ENCODE measurements at regions not wholly inside any gene's neighbourhood (a gene's known extent, or its start where the extent isn't known, plus 50 kb on each side); places are given as distances from the start of the nearest gene placed in this dataset.

DNA sequence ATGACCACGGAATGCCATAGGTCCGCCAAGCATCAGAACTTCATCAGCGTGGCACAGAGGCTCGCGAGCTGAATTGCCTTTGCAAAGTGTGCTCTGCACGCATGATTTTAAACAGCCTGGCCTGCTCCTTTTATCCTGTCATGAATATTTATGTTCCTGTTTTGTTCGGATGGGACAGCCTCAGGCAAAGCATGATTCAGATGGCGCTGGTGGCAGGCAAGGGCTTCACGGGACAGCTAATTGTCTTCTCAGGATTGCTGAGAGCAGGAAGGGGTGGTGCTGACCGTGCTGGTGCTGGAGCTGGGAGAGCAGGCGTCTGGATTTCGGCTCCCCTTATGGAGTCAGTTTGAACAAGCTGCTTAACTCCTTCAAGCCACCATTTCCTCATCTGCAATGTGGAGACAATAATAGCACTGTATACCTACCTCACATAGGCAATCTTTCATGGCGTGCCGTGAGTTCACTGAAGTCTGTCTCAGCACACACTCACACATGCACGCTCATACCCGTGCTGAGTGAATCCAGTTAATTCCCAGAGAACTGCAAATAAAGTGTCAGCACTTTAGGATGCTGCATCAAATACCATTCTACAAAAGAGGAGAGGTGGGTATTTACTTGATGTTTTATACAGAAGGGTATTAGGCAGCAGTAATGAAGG lies 79.7 kb upstream of the APCDD1 start:
- TF ChIP-seq CTCF (IDR thresholded peaks at IDR 0.05) = no peak
- no peaks in the 10 kb centered on the region for H3K4me1 ChIP-seq
- H3K27me3 ChIP-seq = no peaks in the 10 kb centered on the region
- no peaks in the 10 kb centered on the region for H3K36me3 ChIP-seq
- no peaks in the 10 kb centered on the region for H3K9me3 ChIP-seq
- DNase-seq (ENCODE audit: low spot score) = no peak
- H3K27ac ChIP-seq = no peak overlapping the region
- no peak overlapping the region for H3K4me3 ChIP-seq

DNA sequence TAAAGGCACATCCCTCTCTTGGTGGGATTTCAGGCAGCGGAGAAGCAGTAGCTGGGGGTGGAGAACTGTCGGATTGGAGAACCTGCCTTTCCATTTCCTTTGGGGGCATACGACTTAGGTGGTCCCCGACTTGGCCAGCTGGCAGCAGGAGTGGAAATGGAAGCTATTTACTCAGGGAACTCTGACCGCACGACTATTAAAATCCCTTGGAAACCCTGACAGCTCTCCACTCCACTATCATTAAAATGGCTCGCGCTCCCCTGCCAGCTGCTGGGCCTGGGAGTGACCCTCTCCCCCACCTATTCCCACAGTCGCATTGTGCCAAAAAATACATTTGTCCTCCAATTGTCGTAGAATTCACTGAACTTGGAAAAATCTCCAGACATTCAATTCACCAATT lies 77.7 kb upstream of the APCDD1 start:
- no peak overlapping the region for H3K4me3 ChIP-seq
- H3K27ac ChIP-seq = peak overlapping the region in 1 of 2 donors; percentile 20
- no peaks in the 10 kb centered on the region for H3K4me1 ChIP-seq
- H3K36me3 ChIP-seq = no peaks in the 10 kb centered on the region
- no peaks in the 10 kb centered on the region for H3K27me3 ChIP-seq
- H3K9me3 ChIP-seq = no peaks in the 10 kb centered on the region
- no peak for TF ChIP-seq CTCF (IDR thresholded peaks at IDR 0.05)
- DNase-seq (ENCODE audit: low spot score) = no peak

DNA sequence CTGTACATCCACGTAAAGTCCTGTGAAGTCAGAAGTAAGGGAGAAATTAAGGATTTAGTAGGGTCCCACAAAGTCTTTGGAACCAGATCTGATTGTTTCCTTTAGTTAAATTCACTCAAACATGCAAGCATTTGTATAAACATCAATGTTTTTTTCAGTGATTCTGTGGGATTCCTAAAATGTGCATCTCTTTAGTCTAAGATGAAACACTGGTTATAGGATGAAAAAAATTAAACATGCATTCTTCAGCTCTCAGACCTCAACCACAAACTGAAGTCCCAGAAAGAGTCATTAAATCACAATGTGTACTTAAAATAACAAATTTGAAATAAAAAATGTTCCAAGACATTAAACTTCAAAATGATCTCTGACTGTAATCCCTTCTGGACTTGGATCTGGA lies 76.5 kb upstream of the APCDD1 start:
- H3K9me3 ChIP-seq = no peaks in the 10 kb centered on the region
- DNase-seq (ENCODE audit: low spot score) = no peak
- no peaks in the 10 kb centered on the region for H3K4me1 ChIP-seq
- no peak overlapping the region for H3K27ac ChIP-seq
- no peaks in the 10 kb centered on the region for H3K27me3 ChIP-seq
- H3K36me3 ChIP-seq = no peaks in the 10 kb centered on the region
- H3K4me3 ChIP-seq = no peak overlapping the region
- no peak for TF ChIP-seq CTCF (IDR thresholded peaks at IDR 0.05)

DNA sequence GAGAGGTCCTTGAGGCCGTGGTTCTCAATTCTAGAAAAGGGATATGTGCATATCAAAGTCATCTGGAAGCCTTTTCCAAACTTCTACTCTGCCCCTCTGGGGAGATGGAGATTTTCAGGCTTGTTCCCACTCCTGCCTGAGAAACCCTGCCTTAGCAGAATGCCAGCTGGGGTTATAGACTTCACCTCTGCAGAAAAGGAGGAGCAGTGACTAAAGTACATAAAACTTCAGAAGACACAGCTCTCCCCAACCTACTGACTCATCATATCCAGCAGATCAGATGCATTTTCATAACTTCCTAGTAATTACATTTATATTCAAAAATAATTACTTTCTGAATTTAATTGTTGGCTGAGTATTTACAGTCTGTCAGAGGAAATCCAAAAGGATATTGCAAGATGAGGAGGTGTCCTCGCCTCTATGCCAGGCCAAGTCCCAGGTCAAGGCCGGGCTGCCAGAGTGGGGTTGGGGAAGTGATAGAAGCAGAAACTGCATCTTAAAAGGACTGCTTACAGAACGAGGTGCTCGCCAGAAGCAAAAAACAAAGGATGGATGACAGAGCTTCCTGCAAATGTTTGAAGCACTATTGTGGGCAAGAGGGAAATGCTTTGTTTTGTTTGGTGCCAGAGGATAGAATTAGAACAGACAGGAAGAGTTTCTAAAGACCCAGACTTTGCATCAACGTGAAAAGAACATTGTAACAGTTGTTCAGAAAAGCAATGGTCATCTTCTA lies 75.6 kb upstream of the APCDD1 start:
- Histone ChIP-seq H3K9me3 (no peaks in the 10 kb centered on the region), H3K4me3 (no peak overlapping the region), H3K27me3 (no peaks in the 10 kb centered on the region), H3K36me3 (no peaks in the 10 kb centered on the region), H3K4me1 (no peaks in the 10 kb centered on the region), H3K27ac (no peak overlapping the region)
- no peak for TF ChIP-seq CTCF (IDR thresholded peaks at IDR 0.05)
- no peak for DNase-seq (ENCODE audit: low spot score)

- DNase-seq (ENCODE audit: low spot score) = no peak
- Histone ChIP-seq H3K27ac (no peak overlapping the region), H3K4me1 (no peaks in the 10 kb centered on the region), H3K9me3 (no peaks in the 10 kb centered on the region), H3K36me3 (no peaks in the 10 kb centered on the region), H3K4me3 (no peak overlapping the region), H3K27me3 (no peaks in the 10 kb centered on the region)
- TF ChIP-seq CTCF (IDR thresholded peaks at IDR 0.05) = no peak
These were observed 74.9 kb upstream of the APCDD1 start for GRCh38 chr18:10379522-10379921.
